C4-2B (cell line): ENCODE measurements at regions not wholly inside any gene's neighbourhood (a gene's known extent, or its start where the extent isn't known, plus 50 kb on each side); places are given as distances from the start of the nearest gene placed in this dataset.

Experiments
- CTCF ChIP-seq: fragments of 450-650 bp; conservative IDR thresholded peaks from 2 replicates; pipeline ENCODE4 v1.5.1; 2017; ENCODE audit warnings: mild to moderate bottlenecking
- ZFX ChIP-seq: fragments of 450-650 bp; IDR thresholded peaks from 2 replicates; pipeline ENCODE4 v1.6.1; 2017

- TF ChIP-seq CTCF (no peak), ZFX (no peak)
Observed at GRCh38 chr2:34365932-34366331, 766.8 kb upstream of the FAM98A start.
